HepG2 (cell line): ENCODE measurements at regions not wholly inside any gene's neighbourhood (a gene's known extent, or its start where the extent isn't known, plus 50 kb on each side); places are given as distances from the start of the nearest gene placed in this dataset.
A peak's percentile ranks its signal among the peaks of the same experiment; 100 is the strongest.

Experiments
- ATAC-seq: fragments of 200-7000 bp; cut with Tn5 transposase; 3 replicates; pipeline ENCODE4 v1.9.1; 2020; ENCODE audit warnings: mild to moderate bottlenecking, moderate library complexity
- BruUV-seq: library from RNA; stranded (reverse); fragments of 400-500 nt; replicated peaks from 2 replicates; lab custom pipeline; 2021; lab: Mats Ljungman, UMichigan
- CTCF ChIA-PET: fragments of 300-600 bp; formaldehyde crosslinking; extraction: SDS; loops from one replicate; lab custom pipeline; 2021; ENCODE audit warnings: low total read pairs, inconsistent platforms, low intra/inter-chr PET ratio; lab: Yijun Ruan, JAX
- POLR2A ChIA-PET: fragments of 350-600 bp; sonication (Branson Sonifier 250); formaldehyde crosslinking; loops from one replicate; lab custom pipeline; 2020; ENCODE audit warnings: antibody characterized with exemption, inconsistent platforms; lab: Yijun Ruan, JAX
- DNase-seq: peaks from one replicate; pipeline ENCODE4 v3.0.0-alpha.2; 2015; ENCODE audit warnings: low spot score
- FAIRE-seq: peaks from 3 replicates; lab custom pipeline; 2011; peaks lifted over from hg19 to GRCh38; lab: Jason Lieb, UNC
- H2AFZ ChIP-seq: one replicate; pipeline ENCODE4 v1.6.1; 2011; ENCODE audit warnings: low read length, inconsistent platforms
- H3K27ac ChIP-seq: fragments of 300-600 bp; 3 replicates; pipeline ENCODE4 v1.8.0; 2011; ENCODE audit warnings: mixed run types, mild to moderate bottlenecking, mixed read lengths, low read length, inconsistent platforms; ENCODE audit not compliant: insufficient read depth; ENCODE audit errors: extremely low read length
- H3K27me3 ChIP-seq, 2 experiments: fragments of 200-600 bp in 1 of 2; 2 replicates in 1 of 2; 3 replicates in 1 of 2; pipeline versions ENCODE4 v1.6.0 to v1.8.0; 2011; ENCODE audit warnings: low read length in 2 of 2, mild to moderate bottlenecking in 2 of 2, moderate library complexity in 2 of 2, inconsistent platforms in 1 of 2; ENCODE audit not compliant: insufficient read depth in 2 of 2, control insufficient read depth in 1 of 2
- H3K36me3 ChIP-seq, 2 experiments: fragments of 200-600 bp in 1 of 2; replicated peaks in 1 of 2; 2 replicates in 1 of 2; 3 replicates in 1 of 2; pipeline versions ENCODE4 v1.5.1 to v1.8.0; 2011; ENCODE audit warnings: low read length in 2 of 2, inconsistent platforms in 1 of 2; ENCODE audit not compliant: insufficient read depth in 2 of 2, control insufficient read depth in 1 of 2
- H3K4me1 ChIP-seq: 2 replicates; pipeline ENCODE4 v1.5.1; 2012; ENCODE audit warnings: low read length, inconsistent platforms; ENCODE audit not compliant: insufficient read depth
- H3K4me2 ChIP-seq: 2 replicates; pipeline ENCODE4 v1.6.0; 2011; ENCODE audit warnings: low read depth, low read length, inconsistent platforms
- H3K4me3 ChIP-seq, 3 experiments: fragments of 200-600 bp in 1 of 3; sonication (generic), shearing (Covaris generic) in 1 of 3; replicated peaks in 1 of 3; 2 replicates each; pipeline ENCODE4 v1.5.1; 2011 to 2016; ENCODE audit warnings: low read length in 3 of 3, inconsistent platforms in 2 of 3, low read depth in 2 of 3, mild to moderate bottlenecking in 2 of 3, control low read depth in 1 of 3, mixed read lengths in 1 of 3; ENCODE audit not compliant: insufficient read depth in 1 of 3
- H3K79me2 ChIP-seq: one replicate; pipeline ENCODE4 v1.6.1; 2011; ENCODE audit warnings: low read length, inconsistent platforms; ENCODE audit not compliant: insufficient read depth
- H3K9ac ChIP-seq: 2 replicates; pipeline ENCODE4 v1.6.0; 2011; ENCODE audit warnings: mild to moderate bottlenecking, low read depth, low read length, inconsistent platforms; ENCODE audit not compliant: insufficient read depth
- H3K9me3 ChIP-seq: 2 replicates; pipeline ENCODE4 v1.5.1; 2012; ENCODE audit warnings: mild to moderate bottlenecking, low read length
- H4K20me1 ChIP-seq: 2 replicates; pipeline ENCODE4 v1.6.0; 2011; ENCODE audit warnings: inconsistent platforms, mild to moderate bottlenecking, low read length, moderate library complexity; ENCODE audit not compliant: insufficient read depth
- BCL6 ChIP-seq: IDR thresholded peaks from 2 replicates; pipeline ENCODE4 v1.6.1; 2016; ENCODE audit warnings: missing genetic modification reagents, missing compliant biosample characterization
- WGBS: methylation state at CpG from one replicate; pipeline ENCODE4 v1.1.6; 2017; ENCODE audit warnings: low lambda C conversion rate; 5-methylcytosine and 5-hydroxymethylcytosine counted together
- in situ Hi-C: cut with HindIII; loops from 2 replicates; pipeline ENCODE4 v1.10.0; 2017; ENCODE audit warnings: low pct_unique_long_range_greater_than_20kb; ENCODE audit not compliant: extremely low pct_ligation_motif_present
- intact Hi-C: fragments of 100-400 bp; cut with micrococcal nuclease; formaldehyde crosslinking; loops from one replicate; pipeline ENCODE4 v1.10.0; 2022; ENCODE audit not compliant: unreplicated experiment
- TF ChIP-seq, protein P1 (sequence below): sonication (generic); formaldehyde crosslinking; IDR thresholded peaks from 2 replicates; pipeline ENCODE4 v1.5.1; 2020; ENCODE audit warnings: mild to moderate bottlenecking, missing genetic modification reagents

DNA sequence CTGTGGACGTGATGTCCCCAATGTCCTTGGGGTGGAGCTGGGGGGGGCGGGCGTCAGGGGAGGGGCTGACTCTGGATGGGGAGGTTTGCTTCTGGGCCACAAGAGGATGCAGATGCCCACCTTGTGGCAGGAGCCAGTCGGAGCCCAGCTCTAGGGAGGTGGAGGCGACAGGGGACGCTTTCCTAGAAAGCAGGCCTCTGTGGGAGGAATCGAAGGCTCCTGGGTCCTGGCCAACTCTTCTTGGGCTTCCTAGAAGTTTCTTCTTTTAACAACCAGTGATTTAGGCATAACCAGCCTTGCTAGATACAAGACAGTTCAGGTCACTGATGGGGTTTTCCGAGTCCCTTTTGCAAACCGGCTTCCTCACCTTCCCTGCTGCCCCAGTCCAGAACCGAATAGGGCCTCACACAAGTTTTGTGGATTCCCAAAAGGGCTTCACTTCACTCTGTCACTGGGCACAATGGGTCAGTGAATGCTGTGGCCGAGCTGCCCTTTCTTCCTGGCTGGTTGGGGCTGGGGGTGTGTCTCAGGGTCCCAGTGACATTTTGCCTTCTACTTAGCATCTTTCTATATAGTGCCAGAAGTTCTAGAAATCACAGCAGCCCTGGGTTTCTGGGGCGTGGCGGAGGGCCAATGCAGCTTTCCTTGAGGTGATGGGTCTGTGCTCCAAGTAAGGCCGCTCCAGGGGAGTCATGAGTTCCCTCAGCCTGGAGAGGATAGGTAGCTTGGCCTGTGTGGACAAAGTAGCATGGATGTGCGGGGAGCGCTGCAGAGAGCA, 78.4 kb upstream of the FOXP4 start:
- H3K27ac ChIP-seq, result no peak overlapping the region
- no peaks in the 10 kb centered on the region for H4K20me1 ChIP-seq
- H3K4me3 ChIP-seq, result no peak overlapping the region
- no peaks in the 10 kb centered on the region for H3K79me2 ChIP-seq
- intact Hi-C loops (no loop called here), in situ Hi-C loops (no loop called here)
- no peaks in the 10 kb centered on the region for H3K9me3 ChIP-seq
- ATAC-seq (no peak), FAIRE-seq (no peak), DNase-seq (no peak)
- H3K36me3 ChIP-seq, result no peaks in the 10 kb centered on the region
- H2AFZ ChIP-seq, result no peak overlapping the region
- no peak overlapping the region for H3K4me2 ChIP-seq
- BruUV-seq, result no TSS peak
- CTCF ChIA-PET, result no interaction called here
- TF ChIP-seq, protein P1, sequence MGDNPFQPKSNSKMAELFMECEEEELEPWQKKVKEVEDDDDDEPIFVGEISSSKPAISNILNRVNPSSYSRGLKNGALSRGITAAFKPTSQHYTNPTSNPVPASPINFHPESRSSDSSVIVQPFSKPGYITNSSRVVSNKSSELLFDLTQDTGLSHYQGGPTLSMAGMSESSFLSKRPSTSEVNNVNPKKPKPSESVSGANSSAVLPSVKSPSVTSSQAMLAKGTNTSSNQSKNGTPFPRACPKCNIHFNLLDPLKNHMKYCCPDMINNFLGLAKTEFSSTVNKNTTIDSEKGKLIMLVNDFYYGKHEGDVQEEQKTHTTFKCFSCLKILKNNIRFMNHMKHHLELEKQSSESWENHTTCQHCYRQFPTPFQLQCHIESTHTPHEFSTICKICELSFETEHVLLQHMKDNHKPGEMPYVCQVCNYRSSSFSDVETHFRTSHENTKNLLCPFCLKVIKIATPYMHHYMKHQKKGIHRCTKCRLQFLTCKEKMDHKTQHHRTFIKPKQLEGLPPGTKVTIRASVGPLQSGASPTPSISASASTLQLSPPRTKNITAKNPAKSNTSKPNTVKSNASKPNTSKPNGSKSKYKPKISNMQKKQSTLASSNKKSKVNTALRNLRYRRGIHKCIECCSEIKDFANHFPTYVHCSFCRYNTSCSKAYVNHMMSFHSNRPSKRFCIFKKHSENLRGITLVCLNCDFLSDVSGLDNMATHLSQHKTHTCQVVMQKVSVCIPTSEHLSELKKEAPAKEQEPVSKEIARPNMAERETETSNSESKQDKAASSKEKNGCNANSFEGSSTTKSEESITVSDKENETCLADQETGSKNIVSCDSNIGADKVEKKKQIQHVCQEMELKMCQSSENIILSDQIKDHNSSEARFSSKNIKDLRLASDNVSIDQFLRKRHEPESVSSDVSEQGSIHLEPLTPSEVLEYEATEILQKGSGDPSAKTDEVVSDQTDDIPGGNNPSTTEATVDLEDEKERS, result no peak
- TF ChIP-seq BCL6 (CRISPR knock-in tag), result peak; percentile 59; the same call in 1 of the 2 replicates
- TF ChIP-seq, all 625 proteins: peak for 1
- Histone ChIP-seq H3K9ac (no peak overlapping the region), H3K4me1 (peaks cover 37% of the 10 kb centered on the region), H3K27me3 (peaks cover 11 to 61% of the 10 kb centered on the region in 2 experiments)
- POLR2A ChIA-PET, result interaction anchor here (0.9 kb wide), 1 partner anchor 101 kb away, joined by 3 read pairs; no protein-coding TSS in a partner anchor
- WGBS, result 57% methylated on average over 15 of the region's 16 CpGs
